Mesenchymal stem cell (in vitro differentiated cells and primary cell): ENCODE measurements at regions not wholly inside any gene's neighbourhood (a gene's known extent, or its start where the extent isn't known, plus 50 kb on each side); places are given as distances from the start of the nearest gene placed in this dataset.
A peak's percentile ranks its signal among the peaks of the same experiment; 100 is the strongest.

ENCODE experiments used
- DNase-seq: peaks from one replicate; pipeline ENCODE4 v3.0.0-alpha.2; 2013
- H2AFZ ChIP-seq: one replicate; pipeline ENCODE4 v1.6.1; 2013; ENCODE audit warnings: low read depth, mild to moderate bottlenecking, control low read depth, inconsistent platforms, low read length, moderate library complexity
- H2AK5ac ChIP-seq: 2 replicates; pipeline ENCODE4 v1.6.1; 2013; ENCODE audit warnings: low read length, moderate library complexity, mild to moderate bottlenecking, inconsistent platforms; ENCODE audit not compliant: severe bottlenecking
- H2BK120ac ChIP-seq: one replicate; pipeline ENCODE4 v1.6.1; 2013; ENCODE audit warnings: low read depth, mild to moderate bottlenecking, inconsistent platforms, low read length, moderate library complexity
- H2BK12ac ChIP-seq, 2 experiments: one replicate each; pipeline ENCODE4 v1.6.1; 2013; ENCODE audit warnings: inconsistent platforms in 2 of 2, low read length in 2 of 2, mild to moderate bottlenecking in 2 of 2, moderate library complexity in 2 of 2, control low read depth in 1 of 2
- H2BK15ac ChIP-seq: one replicate; pipeline ENCODE4 v1.6.1; 2013; ENCODE audit warnings: mild to moderate bottlenecking, low read depth, inconsistent platforms; ENCODE audit not compliant: poor library complexity, severe bottlenecking
- H2BK5ac ChIP-seq: 2 replicates; pipeline ENCODE4 v1.6.1; 2013; ENCODE audit warnings: low read depth, mild to moderate bottlenecking, low read length, control low read depth, inconsistent platforms; ENCODE audit not compliant: poor library complexity, severe bottlenecking
- H3K14ac ChIP-seq, 2 experiments: one replicate each; pipeline ENCODE4 v1.6.1; 2013; ENCODE audit warnings: inconsistent platforms in 2 of 2, low read length in 2 of 2, control low read depth in 1 of 2, mild to moderate bottlenecking in 1 of 2, moderate library complexity in 1 of 2
- H3K18ac ChIP-seq, 2 experiments: one replicate each; pipeline ENCODE4 v1.6.1; 2013; ENCODE audit warnings: inconsistent platforms in 2 of 2, low read length in 2 of 2, control low read depth in 1 of 2, low read depth in 1 of 2, mild to moderate bottlenecking in 1 of 2
- H3K23ac ChIP-seq, 2 experiments: one replicate each; pipeline ENCODE4 v1.6.1; 2013; ENCODE audit warnings: inconsistent platforms in 2 of 2, low read length in 2 of 2, mild to moderate bottlenecking in 2 of 2, moderate library complexity in 2 of 2, control low read depth in 1 of 2
- H3K27ac ChIP-seq: 2 replicates; pipeline ENCODE4 v1.5.1; 2013; ENCODE audit warnings: mild to moderate bottlenecking, moderate library complexity, low read length, control low read depth, inconsistent platforms; ENCODE audit not compliant: poor library complexity, severe bottlenecking
- H3K27me3 ChIP-seq, 2 experiments: 2 replicates each; pipeline versions ENCODE4 v1.6.1 to v1.7.0; 2013; ENCODE audit warnings: low read length in 2 of 2, mild to moderate bottlenecking in 2 of 2, moderate library complexity in 2 of 2, control low read depth in 1 of 2, inconsistent platforms in 1 of 2; ENCODE audit not compliant: control insufficient read depth in 1 of 2, insufficient read depth in 1 of 2
- H3K36me3 ChIP-seq, 2 experiments: 2 replicates each; pipeline versions ENCODE4 v1.6.1 to v1.7.0; 2013; ENCODE audit warnings: low read length in 2 of 2, control low read depth in 1 of 2, inconsistent platforms in 1 of 2, low read depth in 1 of 2, mild to moderate bottlenecking in 1 of 2; ENCODE audit not compliant: insufficient read depth in 2 of 2, control insufficient read depth in 1 of 2
- H3K4ac ChIP-seq, 2 experiments: one replicate each; pipeline ENCODE4 v1.6.1; 2013; ENCODE audit warnings: inconsistent platforms in 2 of 2, low read length in 2 of 2, mild to moderate bottlenecking in 2 of 2, moderate library complexity in 2 of 2, control low read depth in 1 of 2, low read depth in 1 of 2
- H3K4me1 ChIP-seq: 2 replicates; pipeline ENCODE4 v1.6.1; 2013; ENCODE audit warnings: low read depth, low read length, control low read depth; ENCODE audit not compliant: control insufficient read depth, insufficient read depth
- H3K4me2 ChIP-seq: 2 replicates; pipeline ENCODE4 v1.6.1; 2013; ENCODE audit warnings: low read length, mild to moderate bottlenecking, inconsistent platforms; ENCODE audit not compliant: poor library complexity, severe bottlenecking
- H3K4me3 ChIP-seq, 2 experiments: 2 replicates each; pipeline versions ENCODE4 v1.5.1 to v1.7.0; 2013; ENCODE audit warnings: low read length in 2 of 2, mild to moderate bottlenecking in 2 of 2, control low read depth in 1 of 2, low read depth in 1 of 2; ENCODE audit not compliant: insufficient read depth in 1 of 2
- H3K79me1 ChIP-seq: replicated peaks from 2 replicates; pipeline ENCODE4 v1.6.1; 2013; ENCODE audit warnings: mild to moderate bottlenecking, control low read depth, low read length, inconsistent platforms; ENCODE audit not compliant: poor library complexity, severe bottlenecking
- H3K9ac ChIP-seq: 2 replicates; pipeline ENCODE4 v1.7.0; 2013; ENCODE audit warnings: mild to moderate bottlenecking, low read length, moderate library complexity
- H3K9me3 ChIP-seq: 2 replicates; pipeline ENCODE4 v1.7.0; 2013; ENCODE audit warnings: mild to moderate bottlenecking, low read length; ENCODE audit not compliant: control insufficient read depth
- H4K8ac ChIP-seq: one replicate; pipeline ENCODE4 v1.6.1; 2013; ENCODE audit warnings: inconsistent platforms, mild to moderate bottlenecking, low read length, moderate library complexity
- H4K91ac ChIP-seq: one replicate; pipeline ENCODE4 v1.6.1; 2013; ENCODE audit warnings: mild to moderate bottlenecking, low read length, inconsistent platforms
- WGBS: methylation state at CpG from one replicate; pipeline ENCODE4 v1.1.7; 2013; ENCODE audit warnings: mixed read lengths; 5-methylcytosine and 5-hydroxymethylcytosine counted together

GRCh38 chr4:183821076-183821853 lies 83.8 kb upstream of the STOX2 start:
- Histone ChIP-seq H3K4me2 (no peak overlapping the region), H2BK15ac (no peak overlapping the region), H3K27me3 (peaks cover 3 to 5% of the 10 kb centered on the region in 2 experiments), H3K79me1 (no peaks in the 10 kb centered on the region), H2BK120ac (no peak overlapping the region), H3K9ac (no peak overlapping the region), H3K36me3 (no peaks in the 10 kb centered on the region), H2AFZ (no peak overlapping the region), H4K91ac (no peak overlapping the region), H3K4me3 (no peak overlapping the region), H4K8ac (no peak overlapping the region), H2BK12ac (no peak overlapping the region), H3K4ac (no peak overlapping the region), H3K14ac (no peak overlapping the region), H2BK5ac (no peak overlapping the region), H3K27ac (no peak overlapping the region), H2AK5ac (no peak overlapping the region), H3K4me1 (peaks cover 3% of the 10 kb centered on the region), H3K18ac (no peak overlapping the region), H3K9me3 (no peaks in the 10 kb centered on the region), H3K23ac (no peak overlapping the region)
- 83% methylated on average over 7 of the region's 10 CpGs for WGBS
- no peak for DNase-seq

- H3K4me1 ChIP-seq: peaks cover 1% of the 10 kb centered on the region
- H3K4me2 ChIP-seq: no peak overlapping the region
- H3K14ac ChIP-seq: no peak overlapping the region
- H2BK15ac ChIP-seq: no peak overlapping the region
- no peak overlapping the region for H2AK5ac ChIP-seq
- no peak overlapping the region for H3K27ac ChIP-seq
- no peak overlapping the region for H2BK12ac ChIP-seq
- H3K23ac ChIP-seq: no peak overlapping the region
- H3K79me1 ChIP-seq: no peaks in the 10 kb centered on the region
- H2BK120ac ChIP-seq: no peak overlapping the region
- H3K4me3 ChIP-seq: no peak overlapping the region
- no peak overlapping the region for H2AFZ ChIP-seq
- peaks cover 0 to 5% of the 10 kb centered on the region in 2 experiments for H3K27me3 ChIP-seq
- H2BK5ac ChIP-seq: no peak overlapping the region
- H3K9ac ChIP-seq: no peak overlapping the region
- H3K36me3 ChIP-seq: no peaks in the 10 kb centered on the region
- no peaks in the 10 kb centered on the region for H3K9me3 ChIP-seq
- peak; percentile 65 for DNase-seq
- no peak overlapping the region for H4K91ac ChIP-seq
- H3K4ac ChIP-seq: no peak overlapping the region
- H4K8ac ChIP-seq: no peak overlapping the region
- WGBS: 46% methylated on average over 7 of the region's 7 CpGs
- H3K18ac ChIP-seq: no peak overlapping the region
Observed at GRCh38 chr4:183823434-183823833, 81.7 kb upstream of the STOX2 start.

GRCh38 chr4:183825346-183825745 lies 79.8 kb upstream of the STOX2 start:
- WGBS: 94% methylated on average over 18 of the region's 18 CpGs
- no peak overlapping the region for H3K18ac ChIP-seq
- DNase-seq: no peak

GRCh38 chr4:183826461-183826860 lies 78.6 kb upstream of the STOX2 start:
- H3K18ac ChIP-seq: no peak overlapping the region
- no peak overlapping the region for H3K4me2 ChIP-seq
- H3K27me3 ChIP-seq: peaks cover 0 to 5% of the 10 kb centered on the region in 2 experiments
- H2AK5ac ChIP-seq: no peak overlapping the region
- no peak overlapping the region for H3K4ac ChIP-seq
- no peaks in the 10 kb centered on the region for H3K9me3 ChIP-seq
- H3K14ac ChIP-seq: no peak overlapping the region
- no peak overlapping the region for H2BK5ac ChIP-seq
- H4K91ac ChIP-seq: no peak overlapping the region
- no peaks in the 10 kb centered on the region for H3K79me1 ChIP-seq
- H3K27ac ChIP-seq: no peak overlapping the region
- H3K4me3 ChIP-seq: no peak overlapping the region
- no peak overlapping the region for H2BK15ac ChIP-seq
- H4K8ac ChIP-seq: no peak overlapping the region
- H2BK120ac ChIP-seq: no peak overlapping the region
- DNase-seq: no peak
- H3K9ac ChIP-seq: no peak overlapping the region
- H3K36me3 ChIP-seq: no peaks in the 10 kb centered on the region
- no peak overlapping the region for H2AFZ ChIP-seq
- H3K4me1 ChIP-seq: peaks cover 1% of the 10 kb centered on the region
- 85% methylated on average over 10 of the region's 10 CpGs for WGBS
- no peak overlapping the region for H3K23ac ChIP-seq
- H2BK12ac ChIP-seq: no peak overlapping the region

More at GRCh38 chr4:183825346-183825745, 79.8 kb upstream of the STOX2 start:
- H2BK120ac ChIP-seq: no peak overlapping the region
- H3K9ac ChIP-seq: no peak overlapping the region
- no peak overlapping the region for H4K91ac ChIP-seq
- no peaks in the 10 kb centered on the region for H3K79me1 ChIP-seq
- no peak overlapping the region for H4K8ac ChIP-seq
- H3K36me3 ChIP-seq: no peaks in the 10 kb centered on the region
- H3K14ac ChIP-seq: peak overlapping the region in 1 of 2 experiments; percentile 73
- H2BK15ac ChIP-seq: no peak overlapping the region
- H2BK12ac ChIP-seq: no peak overlapping the region
- no peaks in the 10 kb centered on the region for H3K9me3 ChIP-seq
- no peak overlapping the region for H3K23ac ChIP-seq
- no peak overlapping the region for H3K27ac ChIP-seq
- H2BK5ac ChIP-seq: no peak overlapping the region
- H2AK5ac ChIP-seq: no peak overlapping the region
- H3K4me3 ChIP-seq: no peak overlapping the region
- no peak overlapping the region for H3K4me2 ChIP-seq
- H3K4me1 ChIP-seq: peaks cover 1% of the 10 kb centered on the region
- H3K27me3 ChIP-seq: peaks cover 0 to 5% of the 10 kb centered on the region in 2 experiments
- H2AFZ ChIP-seq: no peak overlapping the region
- no peak overlapping the region for H3K4ac ChIP-seq
